Esophagus muscularis mucosa (tissue), 4 donors: ENCODE measurements at regions not wholly inside any gene's neighbourhood (a gene's known extent, or its start where the extent isn't known, plus 50 kb on each side); places are given as distances from the start of the nearest gene placed in this dataset.
A peak's percentile ranks its signal among the peaks of the same experiment; 100 is the strongest.
"Not testable (repeated sequence)": the region's sequence is repeated elsewhere in the genome, so short reads cannot be mapped to it uniquely, and the experiment has no call there.

ENCODE experiments used
- DNase-seq: peaks from one replicate; pipeline ENCODE4 v3.0.0-alpha.2; 2017; ENCODE audit errors: extremely low spot score
- H3K27ac ChIP-seq, 4 donors: fragments of 200-600 bp; sonication (generic); replicated peaks in 1 of 4; 1 replicate in 3 of 4; 2 replicates in 1 of 4; pipeline ENCODE4 v1.5.1; 2016 to 2019; ENCODE audit warnings: mild to moderate bottlenecking in 1 of 4
- H3K27me3 ChIP-seq, 4 donors: fragments of 200-600 bp; sonication (generic); one replicate each; pipeline versions ENCODE4 v1.5.1 to v1.6.0; 2016 to 2019
- H3K36me3 ChIP-seq, 4 donors: fragments of 200-600 bp; sonication (generic); one replicate each; pipeline ENCODE4 v1.5.1; 2016 to 2019
- H3K4me1 ChIP-seq, 4 donors: fragments of 200-600 bp; sonication (generic); one replicate each; pipeline ENCODE4 v1.5.1; 2016 to 2019
- H3K4me3 ChIP-seq, 4 donors: fragments of 200-600 bp; sonication (generic); 1 replicate in 2 of 4; 2 replicates in 2 of 4; pipeline ENCODE4 v1.5.1; 2016 to 2019; ENCODE audit warnings: mild to moderate bottlenecking in 4 of 4, moderate library complexity in 1 of 4
- H3K9me3 ChIP-seq, 4 donors: fragments of 200-600 bp; sonication (generic); 1 replicate in 3 of 4; 2 replicates in 1 of 4; pipeline ENCODE4 v1.5.1; 2016 to 2019
- EP300 ChIP-seq: sonication (generic); formaldehyde crosslinking; IDR thresholded peaks from one replicate; pipeline ENCODE4 v1.6.1; 2017; ENCODE audit warnings: antibody characterized with exemption
- POLR2A ChIP-seq: fragments of 450-650 bp; IDR thresholded peaks from one replicate; pipeline ENCODE4 v1.6.1; 2017; ENCODE audit warnings: antibody characterized with exemption, moderate library complexity, mild to moderate bottlenecking, low read depth
- POLR2AphosphoS5 ChIP-seq, 2 donors: sonication (generic); formaldehyde crosslinking; IDR thresholded peaks; one replicate each; pipeline ENCODE4 v1.6.1; 2017; ENCODE audit warnings: antibody characterized with exemption in 2 of 2
- WGBS: methylation state at CpG from one replicate; pipeline ENCODE4 v1.1.5; 2018; 5-methylcytosine and 5-hydroxymethylcytosine counted together
- intact Hi-C: fragments of 100-400 bp; cut with DNase I; formaldehyde crosslinking; loops from one replicate; pipeline ENCODE4 v1.15.1; 2023
- TF ChIP-seq, protein P1 (sequence below), 3 experiments: fragments of 200-600 bp in 2 of 3; fragments of 450-650 bp in 1 of 3; sonication (generic) in 2 of 3; IDR thresholded peaks; one replicate each; pipeline ENCODE4 v1.5.1; 2017 to 2019; ENCODE audit warnings: antibody characterized with exemption in 3 of 3, mild to moderate bottlenecking in 2 of 3, moderate library complexity in 1 of 3

DNA sequence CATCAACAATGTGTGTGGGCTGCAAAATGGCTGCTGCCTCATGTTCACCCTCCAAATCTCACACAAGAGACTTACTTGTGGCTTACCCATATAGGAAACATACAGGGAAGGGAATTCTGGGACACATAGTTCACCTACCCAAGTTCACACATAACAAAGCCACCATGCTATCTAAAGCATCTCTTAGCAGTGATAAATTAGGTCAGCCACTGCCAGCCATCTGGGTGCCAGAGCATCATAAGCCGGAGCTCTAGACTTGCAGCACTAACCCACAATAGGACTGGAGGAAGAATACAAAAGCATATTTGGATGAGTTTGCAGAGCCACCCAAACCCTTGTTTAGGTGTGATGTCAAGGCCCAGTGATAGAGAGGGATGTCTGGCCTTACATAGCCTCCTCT, 321.7 kb downstream of the SEC16B start:
- no peak for TF ChIP-seq POLR2AphosphoS5 (IDR thresholded peaks at IDR 0.05)
- TF ChIP-seq, protein P1, sequence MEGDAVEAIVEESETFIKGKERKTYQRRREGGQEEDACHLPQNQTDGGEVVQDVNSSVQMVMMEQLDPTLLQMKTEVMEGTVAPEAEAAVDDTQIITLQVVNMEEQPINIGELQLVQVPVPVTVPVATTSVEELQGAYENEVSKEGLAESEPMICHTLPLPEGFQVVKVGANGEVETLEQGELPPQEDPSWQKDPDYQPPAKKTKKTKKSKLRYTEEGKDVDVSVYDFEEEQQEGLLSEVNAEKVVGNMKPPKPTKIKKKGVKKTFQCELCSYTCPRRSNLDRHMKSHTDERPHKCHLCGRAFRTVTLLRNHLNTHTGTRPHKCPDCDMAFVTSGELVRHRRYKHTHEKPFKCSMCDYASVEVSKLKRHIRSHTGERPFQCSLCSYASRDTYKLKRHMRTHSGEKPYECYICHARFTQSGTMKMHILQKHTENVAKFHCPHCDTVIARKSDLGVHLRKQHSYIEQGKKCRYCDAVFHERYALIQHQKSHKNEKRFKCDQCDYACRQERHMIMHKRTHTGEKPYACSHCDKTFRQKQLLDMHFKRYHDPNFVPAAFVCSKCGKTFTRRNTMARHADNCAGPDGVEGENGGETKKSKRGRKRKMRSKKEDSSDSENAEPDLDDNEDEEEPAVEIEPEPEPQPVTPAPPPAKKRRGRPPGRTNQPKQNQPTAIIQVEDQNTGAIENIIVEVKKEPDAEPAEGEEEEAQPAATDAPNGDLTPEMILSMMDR (IDR thresholded peaks at IDR 0.05) = no peak
- no peak for TF ChIP-seq POLR2A
- no peak for TF ChIP-seq EP300
- Histone ChIP-seq H3K27ac (no peak overlapping the region), H3K4me3 (no peak overlapping the region), H3K36me3 (no peaks in the 10 kb centered on the region), H3K9me3 (no peaks in the 10 kb centered on the region), H3K27me3 (no peaks in the 10 kb centered on the region), H3K4me1 (no peaks in the 10 kb centered on the region)
- intact Hi-C loops = no loop called here
- DNase-seq = peak; percentile 78
- WGBS = 89% methylated on average over 1 of the region's 1 CpG

- no peak for TF ChIP-seq POLR2A
- no peak for TF ChIP-seq EP300
- TF ChIP-seq, protein P1 (IDR thresholded peaks at IDR 0.05) = no peak
- TF ChIP-seq POLR2AphosphoS5 (IDR thresholded peaks at IDR 0.05) = no peak
- DNase-seq = peak; percentile 47
- no peak overlapping the region for H3K4me3 ChIP-seq
- H3K36me3 ChIP-seq = no peaks in the 10 kb centered on the region
- 92% methylated on average over 4 of the region's 4 CpGs for WGBS
- intact Hi-C loops = no loop called here
- no peaks in the 10 kb centered on the region for H3K4me1 ChIP-seq
- H3K9me3 ChIP-seq = no peaks in the 10 kb centered on the region
- H3K27ac ChIP-seq = no peak overlapping the region
- H3K27me3 ChIP-seq = no peaks in the 10 kb centered on the region
These were observed 322.8 kb downstream of the SEC16B start for GRCh38 chr1:177646757-177647730.

GRCh38 chr1:177645491-177646190, 324.2 kb downstream of the SEC16B start:
- peak; percentile 39 for DNase-seq
- 58% methylated on average over 6 of the region's 6 CpGs for WGBS
- Histone ChIP-seq H3K9me3 (no peaks in the 10 kb centered on the region), H3K36me3 (no peaks in the 10 kb centered on the region), H3K27ac (no peak overlapping the region), H3K27me3 (no peaks in the 10 kb centered on the region), H3K4me3 (no peak overlapping the region), H3K4me1 (no peaks in the 10 kb centered on the region)
- intact Hi-C loops = no loop called here
- TF ChIP-seq EP300 (no peak), POLR2A (no peak), POLR2AphosphoS5 (IDR thresholded peaks at IDR 0.05) (no peak)
- TF ChIP-seq, protein P1 (IDR thresholded peaks at IDR 0.05) = no peak

- H3K36me3 ChIP-seq = no peaks in the 10 kb centered on the region
- H3K27ac ChIP-seq = no peak overlapping the region
- H3K4me1 ChIP-seq = no peaks in the 10 kb centered on the region
- no peak for DNase-seq
- intact Hi-C loops = no loop called here
- no peaks in the 10 kb centered on the region for H3K27me3 ChIP-seq
- no peak overlapping the region for H3K4me3 ChIP-seq
- TF ChIP-seq, protein P1 (IDR thresholded peaks at IDR 0.05) = no peak
- TF ChIP-seq POLR2A (no peak), POLR2AphosphoS5 (IDR thresholded peaks at IDR 0.05) (no peak), EP300 (no peak)
- no peaks in the 10 kb centered on the region for H3K9me3 ChIP-seq
These were observed 329.2 kb downstream of the SEC16B start for GRCh38 chr1:177640687-177641086.

DNA sequence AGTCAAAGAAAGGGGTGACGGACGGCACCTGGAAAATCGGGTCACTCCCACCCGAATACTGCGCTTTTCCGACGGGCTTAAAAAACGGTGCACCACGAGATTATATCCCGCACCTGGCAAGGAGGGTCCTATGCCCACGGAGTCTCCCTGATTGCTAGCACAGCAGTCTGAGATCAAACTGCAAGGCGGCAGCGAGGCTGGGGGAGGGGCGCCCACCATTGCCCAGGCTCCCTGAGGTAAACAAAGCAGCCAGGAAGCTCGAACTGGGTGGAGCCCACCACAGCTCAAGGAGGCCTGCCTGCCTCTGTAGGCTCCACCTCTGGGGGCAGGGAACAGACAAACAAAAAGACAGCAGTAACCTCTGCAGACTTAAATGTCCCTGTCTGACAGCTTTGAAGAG, 335.7 kb downstream of the SEC16B start:
- H3K36me3 ChIP-seq, H3K4me1 ChIP-seq, H3K27me3 ChIP-seq, DNase-seq, H3K4me3 ChIP-seq, H3K27ac ChIP-seq, intact Hi-C loops, H3K9me3 ChIP-seq: not testable (repeated sequence)
- WGBS = 73% methylated on average over 15 of the region's 15 CpGs
